IMR-90 (cell line): ENCODE measurements at regions not wholly inside any gene's neighbourhood (a gene's known extent, or its start where the extent isn't known, plus 50 kb on each side); places are given as distances from the start of the nearest gene placed in this dataset.

Experiments used
- ATAC-seq: fragments of 200-7000 bp; cut with Tn5 transposase; 2 replicates; pipeline ENCODE4 v1.9.1; 2020; ENCODE audit warnings: low read depth, mild to moderate bottlenecking, moderate library complexity
- BruUV-seq: library from RNA; stranded (reverse); fragments of 400-500 nt; replicated peaks from 2 replicates; lab custom pipeline; 2021; lab: Mats Ljungman, UMichigan
- CTCF ChIA-PET: fragments of 300-600 bp; formaldehyde crosslinking; extraction: SDS; loops from one replicate; lab custom pipeline; 2021; ENCODE audit warnings: antibody characterized with exemption; lab: Yijun Ruan, JAX
- POLR2A ChIA-PET: fragments of 300-600 bp; sonication (Branson Sonifier 250); formaldehyde crosslinking; loops from one replicate; lab custom pipeline; 2022; ENCODE audit warnings: antibody characterized with exemption; ENCODE audit not compliant: unreplicated experiment; lab: Charles Lee
- DNase-seq: peaks from one replicate; pipeline ENCODE4 v3.0.0; 2013
- H2AFZ ChIP-seq: replicated peaks from 2 replicates; pipeline ENCODE3; 2013; ENCODE audit warnings: low read length, mild to moderate bottlenecking; ENCODE audit not compliant: poor library complexity
- H2AK5ac ChIP-seq: 2 replicates; pipeline ENCODE4 v1.6.1; 2013; ENCODE audit warnings: low read depth, low read length, inconsistent platforms
- H2AK9ac ChIP-seq: replicated peaks from 2 replicates; pipeline ENCODE3; 2013; ENCODE audit warnings: mild to moderate bottlenecking, low read depth, low read length, moderate library complexity; ENCODE audit not compliant: poor library complexity
- H2BK120ac ChIP-seq: 2 replicates; pipeline ENCODE4 v1.6.1; 2013; ENCODE audit warnings: low read depth, low read length, inconsistent platforms
- H2BK15ac ChIP-seq: 3 replicates; pipeline ENCODE4 v1.6.1; 2013; ENCODE audit warnings: low read depth, low read length, inconsistent platforms
- H2BK20ac ChIP-seq: 2 replicates; pipeline ENCODE4 v1.6.1; 2013; ENCODE audit warnings: low read depth, mild to moderate bottlenecking, inconsistent platforms, low read length, moderate library complexity
- H2BK5ac ChIP-seq: 2 replicates; pipeline ENCODE4 v1.6.1; 2013; ENCODE audit warnings: mild to moderate bottlenecking, low read depth, low read length, inconsistent platforms; ENCODE audit not compliant: poor library complexity, severe bottlenecking
- H3K14ac ChIP-seq: replicated peaks from 2 replicates; pipeline ENCODE4 v1.6.1; 2013; ENCODE audit warnings: low read depth, low read length, inconsistent platforms
- H3K18ac ChIP-seq: 2 replicates; pipeline ENCODE4 v1.6.1; 2013; ENCODE audit warnings: low read depth, low read length, control low read depth
- H3K23ac ChIP-seq: 2 replicates; pipeline ENCODE4 v1.6.1; 2013; ENCODE audit warnings: low read depth, low read length, inconsistent platforms
- H3K27ac ChIP-seq: 2 replicates; pipeline ENCODE4 v1.5.1; 2013; ENCODE audit warnings: mild to moderate bottlenecking, control low read depth, low read length; ENCODE audit not compliant: insufficient read depth
- H3K27me3 ChIP-seq: 2 replicates; pipeline ENCODE4 v1.6.1; 2013; ENCODE audit warnings: low read length; ENCODE audit not compliant: control insufficient read depth, insufficient read depth
- H3K36me3 ChIP-seq: 2 replicates; pipeline ENCODE4 v1.6.1; 2013; ENCODE audit warnings: low read length, mixed read lengths; ENCODE audit not compliant: control insufficient read depth, insufficient read depth
- H3K4ac ChIP-seq: 2 replicates; pipeline ENCODE4 v1.6.1; 2013; ENCODE audit warnings: low read depth, low read length, inconsistent platforms
- H3K4me1 ChIP-seq: 2 replicates; pipeline ENCODE4 v1.6.1; 2013; ENCODE audit warnings: low read length, mixed read lengths; ENCODE audit not compliant: control insufficient read depth, insufficient read depth
- H3K4me2 ChIP-seq: 2 replicates; pipeline ENCODE4 v1.6.1; 2013; ENCODE audit warnings: low read depth, mild to moderate bottlenecking, control low read depth, low read length, moderate library complexity
- H3K4me3 ChIP-seq: 2 replicates; pipeline ENCODE4 v1.5.1; 2013; ENCODE audit warnings: low read depth, mild to moderate bottlenecking, control low read depth, low read length, moderate library complexity; ENCODE audit not compliant: insufficient read depth
- H3K56ac ChIP-seq: 2 replicates; pipeline ENCODE4 v1.6.1; 2013; ENCODE audit warnings: low read length, inconsistent platforms; ENCODE audit not compliant: insufficient read depth; ENCODE audit errors: extremely low read depth
- H3K79me1 ChIP-seq, 2 experiments: 2 replicates each; pipeline ENCODE4 v1.6.1; 2013; ENCODE audit warnings: low read length in 2 of 2, inconsistent platforms in 1 of 2, low read depth in 1 of 2
- H3K9ac ChIP-seq: 2 replicates; pipeline ENCODE4 v1.6.1; 2013; ENCODE audit warnings: low read depth, low read length, control low read depth
- H3K9me1 ChIP-seq: 2 replicates; pipeline ENCODE4 v1.6.1; 2013; ENCODE audit warnings: low read length, inconsistent platforms; ENCODE audit not compliant: insufficient read depth
- H3K9me3 ChIP-seq: 2 replicates; pipeline ENCODE4 v1.6.1; 2013; ENCODE audit warnings: low read length; ENCODE audit not compliant: control insufficient read depth, insufficient read depth
- H4K20me1 ChIP-seq: 2 replicates; pipeline ENCODE4 v1.6.1; 2013; ENCODE audit warnings: low read length, inconsistent platforms; ENCODE audit not compliant: insufficient read depth
- H4K5ac ChIP-seq: 2 replicates; pipeline ENCODE4 v1.6.1; 2013; ENCODE audit warnings: mild to moderate bottlenecking, low read depth, low read length, control low read depth
- H4K8ac ChIP-seq, 2 experiments: 2 replicates each; pipeline ENCODE4 v1.6.1; 2013; ENCODE audit warnings: low read depth in 2 of 2, low read length in 2 of 2, control low read depth in 1 of 2, inconsistent platforms in 1 of 2
- H4K91ac ChIP-seq: 2 replicates; pipeline ENCODE4 v1.6.1; 2013; ENCODE audit warnings: low read depth, low read length, inconsistent platforms; ENCODE audit not compliant: insufficient read depth
- BHLHE40 ChIP-seq: fragments of 150-350 bp; IDR thresholded peaks from 2 replicates; pipeline ENCODE4 v1.6.1; 2016; ENCODE audit warnings: mild to moderate bottlenecking, low read depth, low read length
- CEBPB ChIP-seq: IDR thresholded peaks from 2 replicates; pipeline ENCODE4 v1.6.1; 2012; ENCODE audit warnings: low read depth, low read length, improper control_type of control experiment
- CHD1 ChIP-seq: IDR thresholded peaks from 2 replicates; pipeline ENCODE4 v1.6.1; 2012; ENCODE audit warnings: low read depth, low read length, improper control_type of control experiment
- FOS ChIP-seq: fragments of 150-350 bp; IDR thresholded peaks from 2 replicates; pipeline ENCODE4 v1.6.1; 2016; ENCODE audit warnings: low read depth, low read length
- MAFK ChIP-seq: IDR thresholded peaks from 2 replicates; pipeline ENCODE4 v1.6.1; 2012; ENCODE audit warnings: low read depth, low read length, improper control_type of control experiment
- MAZ ChIP-seq: IDR thresholded peaks from 2 replicates; pipeline ENCODE4 v1.6.1; 2012; ENCODE audit warnings: low read depth, mild to moderate bottlenecking, low read length, improper control_type of control experiment, moderate library complexity, borderline replicate concordance
- MXI1 ChIP-seq: IDR thresholded peaks from 2 replicates; pipeline ENCODE4 v1.6.1; 2012; ENCODE audit warnings: low read depth, mild to moderate bottlenecking, low read length, moderate library complexity, borderline replicate concordance
- NFE2L2 ChIP-seq: fragments of 150-350 bp; IDR thresholded peaks from 2 replicates; pipeline ENCODE4 v1.6.1; 2016; ENCODE audit warnings: low read depth, mild to moderate bottlenecking, low read length
- POLR2A ChIP-seq: IDR thresholded peaks from 2 replicates; pipeline ENCODE4 v1.6.1; 2012; ENCODE audit warnings: mild to moderate bottlenecking, low read depth, low read length
- RAD21 ChIP-seq: IDR thresholded peaks from 2 replicates; pipeline ENCODE4 v1.6.1; 2012; ENCODE audit warnings: low read length, improper control_type of control experiment
- RCOR1 ChIP-seq: IDR thresholded peaks from 2 replicates; pipeline ENCODE4 v1.6.1; 2012; ENCODE audit warnings: mild to moderate bottlenecking, low read length, improper control_type of control experiment; ENCODE audit not compliant: insufficient replicate concordance
- RFX5 ChIP-seq: IDR thresholded peaks from 2 replicates; pipeline ENCODE4 v1.8.0; 2012; ENCODE audit warnings: low read depth, mild to moderate bottlenecking, low read length, moderate library complexity
- SMC3 ChIP-seq: fragments of 150-350 bp; IDR thresholded peaks from 2 replicates; pipeline ENCODE4 v1.6.1; 2016; ENCODE audit warnings: low read depth, mild to moderate bottlenecking, antibody characterized with exemption, low read length, moderate library complexity
- WGBS, 2 experiments: methylation state at CpG; one replicate each; pipeline versions ENCODE4 v1.1.5 to v1.1.7; 2013; ENCODE audit warnings: missing lambda C conversion rate in 2 of 2; ENCODE audit not compliant: insufficient read length in 1 of 2; ENCODE audit errors: extremely low coverage in 2 of 2; 5-methylcytosine and 5-hydroxymethylcytosine counted together
- dilution Hi-C: fragments of 300-500 bp; cut with HindIII; formaldehyde crosslinking; loops from one replicate; pipeline ENCODE4 v1.14.3; 2018; ENCODE audit warnings: low sequenced_read_pairs; ENCODE audit not compliant: unreplicated experiment
- in situ Hi-C: fragments of 300-500 bp; cut with MboI; formaldehyde crosslinking; loops from 3 replicates; pipeline ENCODE4 v1.14.3; 2019; ENCODE audit warnings: low sequenced_read_pairs, inconsistent platforms, mixed read lengths
- intact Hi-C: fragments of 100-400 bp; cut with micrococcal nuclease; formaldehyde crosslinking; loops from 2 replicates; pipeline ENCODE4 v1.10.0; 2022
- TF ChIP-seq, protein P1 (sequence below): fragments of 150-350 bp; IDR thresholded peaks from 2 replicates; pipeline ENCODE4 v1.6.1; 2016; ENCODE audit warnings: low read depth, mild to moderate bottlenecking, low read length, moderate library complexity, borderline replicate concordance
- TF ChIP-seq, protein P2 (sequence below): fragments of 150-350 bp; IDR thresholded peaks from 2 replicates; pipeline ENCODE4 v1.6.1; 2017; ENCODE audit warnings: mild to moderate bottlenecking, antibody characterized with exemption, low read length, low read depth
- TF ChIP-seq, protein P3 (sequence below): conservative IDR thresholded peaks from 2 replicates; pipeline ENCODE4 v1.5.1; 2012; ENCODE audit warnings: mild to moderate bottlenecking, low read depth, low read length, improper control_type of control experiment

DNA sequence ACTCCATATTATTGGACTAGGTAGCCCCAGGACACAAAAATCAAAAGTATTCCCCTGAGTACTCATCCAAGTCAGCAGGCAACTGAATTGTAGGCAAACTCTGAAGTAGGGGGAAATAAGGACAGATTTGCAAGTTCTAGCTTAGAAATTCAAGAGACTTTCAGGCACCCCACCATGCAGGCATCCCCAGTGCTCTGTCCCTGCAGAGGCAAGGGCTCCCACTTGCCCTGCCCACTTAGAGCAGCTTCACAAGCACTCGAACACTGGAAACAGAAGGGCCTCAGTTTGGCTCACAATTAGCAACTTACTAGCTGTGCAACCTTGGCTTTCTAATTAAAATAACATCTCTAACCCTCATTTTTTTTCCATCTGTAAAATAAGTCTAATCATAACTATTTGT, 209.2 kb downstream of the C7orf25 start:
- H4K8ac ChIP-seq: no peak overlapping the region
- BruUV-seq: no TSS peak
- H2AK9ac ChIP-seq: no peak overlapping the region
- H3K56ac ChIP-seq: no peak overlapping the region
- H3K27ac ChIP-seq: no peak overlapping the region
- H3K4me1 ChIP-seq: peaks cover 3% of the 10 kb centered on the region; the same call in 1 of the 2 replicates
- no peak overlapping the region for H3K4me2 ChIP-seq
- no peak overlapping the region for H3K23ac ChIP-seq
- CTCF ChIA-PET: no interaction called here
- POLR2A ChIA-PET: no interaction called here
- H3K36me3 ChIP-seq: no peaks in the 10 kb centered on the region
- WGBS, 2 experiments: no CpG with 5 or more reads among the region's 1 CpG
- H2AK5ac ChIP-seq: no peak overlapping the region
- H3K18ac ChIP-seq: no peak overlapping the region
- dilution Hi-C loops: no loop called here
- 0 out of 2 replicates have a peak, but pooled peaks cover 2% of the 10 kb centered on the region for H3K27me3 ChIP-seq
- intact Hi-C loops: no loop called here
- H3K4ac ChIP-seq: no peak overlapping the region
- no peaks in the 10 kb centered on the region for H3K9me3 ChIP-seq
- H2BK20ac ChIP-seq: no peak overlapping the region
- H4K91ac ChIP-seq: no peak overlapping the region
- no peak overlapping the region for H2BK15ac ChIP-seq
- H3K14ac ChIP-seq: no peak overlapping the region
- H3K9ac ChIP-seq: no peak overlapping the region
- in situ Hi-C loops: no loop called here
- H2AFZ ChIP-seq: no peak overlapping the region
- no peak overlapping the region for H3K4me3 ChIP-seq
- no peaks in the 10 kb centered on the region for H3K79me1 ChIP-seq
- DNase-seq (no peak), ATAC-seq (no peak)
- H4K20me1 ChIP-seq: no peaks in the 10 kb centered on the region
- TF ChIP-seq RAD21 (no peak), MAFK (no peak), RFX5 (no peak), CEBPB (no peak), MXI1 (no peak), SMC3 (no peak), MAZ (no peak), NFE2L2 (no peak), POLR2A (no peak), RCOR1 (no peak), BHLHE40 (no peak), FOS (no peak), CHD1 (no peak)
- TF ChIP-seq, protein P1, sequence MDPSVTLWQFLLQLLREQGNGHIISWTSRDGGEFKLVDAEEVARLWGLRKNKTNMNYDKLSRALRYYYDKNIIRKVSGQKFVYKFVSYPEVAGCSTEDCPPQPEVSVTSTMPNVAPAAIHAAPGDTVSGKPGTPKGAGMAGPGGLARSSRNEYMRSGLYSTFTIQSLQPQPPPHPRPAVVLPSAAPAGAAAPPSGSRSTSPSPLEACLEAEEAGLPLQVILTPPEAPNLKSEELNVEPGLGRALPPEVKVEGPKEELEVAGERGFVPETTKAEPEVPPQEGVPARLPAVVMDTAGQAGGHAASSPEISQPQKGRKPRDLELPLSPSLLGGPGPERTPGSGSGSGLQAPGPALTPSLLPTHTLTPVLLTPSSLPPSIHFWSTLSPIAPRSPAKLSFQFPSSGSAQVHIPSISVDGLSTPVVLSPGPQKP: no peak
- TF ChIP-seq, protein P2, sequence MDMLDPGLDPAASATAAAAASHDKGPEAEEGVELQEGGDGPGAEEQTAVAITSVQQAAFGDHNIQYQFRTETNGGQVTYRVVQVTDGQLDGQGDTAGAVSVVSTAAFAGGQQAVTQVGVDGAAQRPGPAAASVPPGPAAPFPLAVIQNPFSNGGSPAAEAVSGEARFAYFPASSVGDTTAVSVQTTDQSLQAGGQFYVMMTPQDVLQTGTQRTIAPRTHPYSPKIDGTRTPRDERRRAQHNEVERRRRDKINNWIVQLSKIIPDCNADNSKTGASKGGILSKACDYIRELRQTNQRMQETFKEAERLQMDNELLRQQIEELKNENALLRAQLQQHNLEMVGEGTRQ: no peak
- TF ChIP-seq, protein P3, sequence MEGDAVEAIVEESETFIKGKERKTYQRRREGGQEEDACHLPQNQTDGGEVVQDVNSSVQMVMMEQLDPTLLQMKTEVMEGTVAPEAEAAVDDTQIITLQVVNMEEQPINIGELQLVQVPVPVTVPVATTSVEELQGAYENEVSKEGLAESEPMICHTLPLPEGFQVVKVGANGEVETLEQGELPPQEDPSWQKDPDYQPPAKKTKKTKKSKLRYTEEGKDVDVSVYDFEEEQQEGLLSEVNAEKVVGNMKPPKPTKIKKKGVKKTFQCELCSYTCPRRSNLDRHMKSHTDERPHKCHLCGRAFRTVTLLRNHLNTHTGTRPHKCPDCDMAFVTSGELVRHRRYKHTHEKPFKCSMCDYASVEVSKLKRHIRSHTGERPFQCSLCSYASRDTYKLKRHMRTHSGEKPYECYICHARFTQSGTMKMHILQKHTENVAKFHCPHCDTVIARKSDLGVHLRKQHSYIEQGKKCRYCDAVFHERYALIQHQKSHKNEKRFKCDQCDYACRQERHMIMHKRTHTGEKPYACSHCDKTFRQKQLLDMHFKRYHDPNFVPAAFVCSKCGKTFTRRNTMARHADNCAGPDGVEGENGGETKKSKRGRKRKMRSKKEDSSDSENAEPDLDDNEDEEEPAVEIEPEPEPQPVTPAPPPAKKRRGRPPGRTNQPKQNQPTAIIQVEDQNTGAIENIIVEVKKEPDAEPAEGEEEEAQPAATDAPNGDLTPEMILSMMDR: no peak
- no peak overlapping the region for H4K5ac ChIP-seq
- no peak overlapping the region for H2BK5ac ChIP-seq
- no peak overlapping the region for H2BK120ac ChIP-seq
- H3K9me1 ChIP-seq: no peaks in the 10 kb centered on the region
